Ovary (tissue), 7 donors: ENCODE measurements at regions not wholly inside any gene's neighbourhood (a gene's known extent, or its start where the extent isn't known, plus 50 kb on each side); places are given as distances from the start of the nearest gene placed in this dataset.

Experiments
- DNase-seq, 5 donors: peaks; one replicate each; pipeline ENCODE4 v3.0.0-alpha.2; 2019 to 2020
- H3K27ac ChIP-seq, 2 donors: fragments of 200-600 bp; one replicate each; pipeline versions ENCODE4 v1.5.1 to v1.8.0; 2019 to 2022
- H3K27me3 ChIP-seq: fragments of 200-600 bp; one replicate; pipeline ENCODE4 v1.8.0; 2022
- H3K36me3 ChIP-seq: fragments of 200-600 bp; sonication (generic); one replicate; pipeline ENCODE4 v1.5.1; 2019
- H3K4me1 ChIP-seq: one replicate; pipeline ENCODE4 v1.8.1; 2013; ENCODE audit warnings: mild to moderate bottlenecking, moderate library complexity; ENCODE audit not compliant: insufficient read depth
- H3K4me3 ChIP-seq: fragments of 200-600 bp; sonication (generic); one replicate; pipeline ENCODE4 v1.5.1; 2017
- H3K9me3 ChIP-seq, 2 donors: fragments of 200-600 bp in 1 of 2; sonication (generic) in 1 of 2; one replicate each; pipeline versions ENCODE4 v1.5.1 to v1.8.1; 2013 to 2019; ENCODE audit warnings: mild to moderate bottlenecking in 1 of 2, moderate library complexity in 1 of 2
- CTCF ChIP-seq, 3 donors: fragments of 450-650 bp in 2 of 3; fragments of 200-600 bp in 1 of 3; IDR thresholded peaks; one replicate each; pipeline versions ENCODE4 v1.5.1 to v1.8.0; 2016 to 2022; ENCODE audit warnings: antibody characterized with exemption in 3 of 3, mild to moderate bottlenecking in 1 of 3
- EP300 ChIP-seq: sonication (generic); formaldehyde crosslinking; IDR thresholded peaks from one replicate; pipeline ENCODE4 v1.6.1; 2017; ENCODE audit warnings: antibody characterized with exemption
- POLR2A ChIP-seq: fragments of 450-650 bp; IDR thresholded peaks from one replicate; pipeline ENCODE4 v1.6.1; 2017; ENCODE audit warnings: antibody characterized with exemption, mild to moderate bottlenecking, moderate library complexity
- WGBS, 3 donors: extraction: QIAGEN DNeasy Blood & Tissue Kit in 1 of 3; methylation state at CpG; one replicate each; pipeline versions ENCODE4 v1.1.5 to v1.1.7; 2013 to 2017; 5-methylcytosine and 5-hydroxymethylcytosine counted together
- intact Hi-C, 4 donors: fragments of 100-400 bp; cut with DNase I; formaldehyde crosslinking; loops; one replicate each; pipeline versions ENCODE4 v1.11.0 to v1.15.1; 2022 to 2023
- donor health status: DM: no; HTN: no; CAD: no; lungs with moderate emphysema.
- donor health status: DM: no; HTN: no; CAD: no.
- donor health status: Bipolar disorder and iron deficiency.
- donor health status: DM: no; HTN: no; CAD: no.
- donor health status: DM: yes; HTN: yes; CAD: no.

GRCh38 chr4:14855719-14856061, 146.6 kb upstream of the CPEB2 start:
- TF ChIP-seq POLR2A = no peak
- no peak for TF ChIP-seq EP300
- no peak for TF ChIP-seq CTCF (IDR thresholded peaks at IDR 0.05)
- DNase-seq = no peak
- Histone ChIP-seq H3K4me3 (no peak overlapping the region), H3K27me3 (no peaks in the 10 kb centered on the region), H3K9me3 (no peaks in the 10 kb centered on the region), H3K4me1 (no peaks in the 10 kb centered on the region), H3K27ac (no peak overlapping the region), H3K36me3 (no peaks in the 10 kb centered on the region)
- WGBS, 3 donors = 75 to 81% (median 78%) methylated on average over 4 of the region's 4 CpGs
- intact Hi-C loops = no loop called here

- no peaks in the 10 kb centered on the region for H3K36me3 ChIP-seq
Observed at GRCh38 chr4:14856062-14856933, 146.0 kb upstream of the CPEB2 start.

GRCh38 chr4:14856934-14857235, 145.4 kb upstream of the CPEB2 start:
- DNase-seq = no peak
- H3K9me3 ChIP-seq = no peaks in the 10 kb centered on the region
- intact Hi-C loops = no loop called here
- TF ChIP-seq CTCF (IDR thresholded peaks at IDR 0.05) = no peak
- TF ChIP-seq POLR2A = no peak
- TF ChIP-seq EP300 = no peak
- H3K4me3 ChIP-seq = no peak overlapping the region
- no peaks in the 10 kb centered on the region for H3K4me1 ChIP-seq
- no peaks in the 10 kb centered on the region for H3K27me3 ChIP-seq
- WGBS, 3 donors = 83 to 90% (median 88%) methylated on average over 5 of the region's 5 CpGs
- H3K36me3 ChIP-seq = no peaks in the 10 kb centered on the region
- H3K27ac ChIP-seq = no peak overlapping the region

More at GRCh38 chr4:14856062-14856933, 146.0 kb upstream of the CPEB2 start:
- Histone ChIP-seq H3K4me1 (no peaks in the 10 kb centered on the region), H3K27me3 (no peaks in the 10 kb centered on the region), H3K27ac (no peak overlapping the region), H3K4me3 (no peak overlapping the region), H3K9me3 (no peaks in the 10 kb centered on the region)
- intact Hi-C loops = no loop called here
- peak in 4 of 5 donors; percentile 21 to 47 (median 34) for DNase-seq
- TF ChIP-seq CTCF (IDR thresholded peaks at IDR 0.05) = no peak
- TF ChIP-seq EP300 = no peak
- no peak for TF ChIP-seq POLR2A
- 34 to 39% (median 36%) methylated on average over 5 of the region's 5 CpGs for WGBS, 3 donors

GRCh38 chr4:14857475-14857874, 144.8 kb upstream of the CPEB2 start:
- no peak for DNase-seq
- H3K27me3 ChIP-seq = no peaks in the 10 kb centered on the region
- H3K27ac ChIP-seq = no peak overlapping the region
- no peak overlapping the region for H3K4me3 ChIP-seq
- intact Hi-C loops = no loop called here
- no peaks in the 10 kb centered on the region for H3K4me1 ChIP-seq
- WGBS, 3 donors = 58 to 61% (median 58%) methylated on average over 3 of the region's 3 CpGs
- no peaks in the 10 kb centered on the region for H3K9me3 ChIP-seq
- H3K36me3 ChIP-seq = no peaks in the 10 kb centered on the region
- TF ChIP-seq CTCF (IDR thresholded peaks at IDR 0.05) = no peak
- no peak for TF ChIP-seq EP300
- no peak for TF ChIP-seq POLR2A
